Activated naive CD8-positive, alpha-beta T cell treated with anti-CD3 and anti-CD28 coated beads, Interleukin-2, amount 50 U/mL, for 16 hours (primary cell): ENCODE measurements at regions not wholly inside any gene's neighbourhood (a gene's known extent, or its start where the extent isn't known, plus 50 kb on each side); places are given as distances from the start of the nearest gene placed in this dataset.

Experiments
- DNase-seq: peaks from one replicate; pipeline ENCODE4 v3.0.0-alpha.2; 2020; ENCODE audit warnings: low read depth, low spot score

DNA sequence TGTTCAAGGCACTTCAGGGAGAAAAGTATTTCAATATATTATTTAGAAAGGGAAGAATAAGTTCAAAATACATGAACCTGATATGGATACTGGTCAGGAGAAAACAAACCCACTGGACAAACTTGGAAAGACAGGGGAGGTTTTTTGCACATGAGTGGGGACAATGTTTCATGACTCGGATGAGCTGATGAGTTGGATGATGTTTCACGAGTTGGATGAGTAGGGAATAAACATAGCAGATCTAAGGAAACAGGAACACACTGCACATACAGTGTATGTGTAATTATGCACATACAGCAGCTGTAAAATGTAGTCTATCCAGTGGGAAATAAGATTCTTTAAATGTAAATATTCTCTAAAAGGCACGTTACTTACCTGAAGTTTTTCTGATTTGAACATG, 682.9 kb upstream of the ADAMTS5 start:
- no peak for DNase-seq

DNA sequence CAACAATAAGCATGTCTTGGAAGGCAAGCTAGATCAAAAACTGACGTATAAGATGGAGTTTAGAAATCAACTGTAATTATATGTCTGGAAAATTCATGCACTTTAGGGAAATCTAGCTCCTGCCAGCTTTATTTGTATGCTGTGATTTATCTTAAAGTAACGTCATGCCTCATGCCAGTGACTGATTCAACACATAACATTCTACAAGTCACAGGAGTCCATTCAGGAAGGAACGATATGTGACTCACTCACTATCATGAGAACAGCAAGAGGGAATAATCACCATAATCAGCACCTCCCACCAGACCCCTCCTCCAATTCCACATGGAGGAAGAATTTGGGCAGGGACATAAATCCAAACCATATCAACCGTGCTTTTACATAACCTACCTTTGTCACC, 682.4 kb upstream of the ADAMTS5 start:
- DNase-seq: no peak

DNA sequence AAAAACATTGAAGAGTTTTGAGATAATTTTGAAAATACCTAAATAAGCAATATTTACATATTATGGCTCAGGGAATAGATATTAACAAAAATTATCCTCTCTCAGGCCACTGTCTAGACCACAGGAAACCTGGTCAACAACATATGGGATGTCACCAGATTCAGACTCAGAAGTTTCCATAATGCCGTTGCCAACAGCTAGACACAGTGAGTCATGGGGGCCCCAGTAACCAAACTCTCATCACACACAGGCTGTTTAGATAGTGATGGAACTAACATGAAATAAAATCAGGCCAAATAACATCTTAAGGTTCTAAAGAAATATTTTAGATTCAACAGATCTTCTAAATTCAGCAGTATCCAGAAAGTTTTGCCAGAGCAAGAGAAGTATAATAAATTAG, 681.7 kb upstream of the ADAMTS5 start:
- DNase-seq: no peak

DNA sequence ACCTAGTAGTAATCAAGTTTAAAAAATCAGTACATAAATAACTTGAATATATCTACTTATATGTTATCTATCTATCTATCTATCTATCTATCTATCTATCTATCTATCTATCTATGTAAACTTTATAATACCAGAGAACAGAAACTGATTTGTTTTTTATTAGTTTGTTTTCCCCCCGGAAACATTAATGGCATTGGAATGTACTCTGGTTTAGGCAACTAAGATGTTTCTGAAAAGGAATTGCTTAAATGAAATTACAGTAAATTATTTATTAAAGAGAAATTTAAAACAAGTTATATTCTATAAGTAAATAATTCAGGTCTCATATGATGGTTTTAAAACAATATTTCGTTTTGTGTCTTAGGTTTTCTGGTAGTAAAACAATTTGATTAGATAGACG, 681.0 kb upstream of the ADAMTS5 start:
- DNase-seq: no peak

DNA sequence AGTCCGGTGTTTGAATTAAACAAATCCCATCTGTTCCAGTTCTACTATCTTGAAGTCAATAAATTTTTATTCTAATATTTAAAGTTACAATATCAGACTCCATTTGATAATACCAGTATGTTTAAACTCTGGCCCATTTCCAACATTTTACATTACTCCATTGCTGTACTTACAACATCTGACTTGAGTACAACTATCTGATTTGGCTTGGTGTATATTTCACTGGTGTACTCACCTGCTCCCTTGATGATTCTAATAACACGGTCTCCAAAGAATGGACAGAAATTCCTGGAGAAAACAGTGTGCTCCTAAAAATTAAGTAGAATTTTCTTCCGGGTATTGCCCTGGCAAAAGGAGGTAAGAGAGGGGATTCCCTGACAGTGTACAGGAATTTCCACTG, 680.5 kb upstream of the ADAMTS5 start:
- no peak for DNase-seq

DNA sequence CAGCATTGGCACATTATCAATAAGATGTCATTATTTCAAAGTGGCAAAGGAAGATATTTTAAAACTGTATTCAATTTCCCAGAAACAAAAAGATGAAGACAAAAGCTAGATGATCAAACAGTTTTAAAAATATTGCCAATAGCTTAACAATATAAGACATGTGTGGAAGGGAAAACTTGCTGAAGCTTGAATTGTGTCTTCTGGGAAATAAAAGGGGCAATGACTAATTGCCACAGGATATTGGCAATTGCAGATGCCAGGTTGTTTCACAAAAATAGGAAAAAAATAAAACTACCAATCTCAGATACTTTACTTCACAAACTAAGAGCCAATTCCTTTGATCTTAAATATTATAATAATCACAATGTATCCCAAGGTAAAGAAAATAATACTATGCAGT, 679.8 kb upstream of the ADAMTS5 start:
- DNase-seq: no peak

DNA sequence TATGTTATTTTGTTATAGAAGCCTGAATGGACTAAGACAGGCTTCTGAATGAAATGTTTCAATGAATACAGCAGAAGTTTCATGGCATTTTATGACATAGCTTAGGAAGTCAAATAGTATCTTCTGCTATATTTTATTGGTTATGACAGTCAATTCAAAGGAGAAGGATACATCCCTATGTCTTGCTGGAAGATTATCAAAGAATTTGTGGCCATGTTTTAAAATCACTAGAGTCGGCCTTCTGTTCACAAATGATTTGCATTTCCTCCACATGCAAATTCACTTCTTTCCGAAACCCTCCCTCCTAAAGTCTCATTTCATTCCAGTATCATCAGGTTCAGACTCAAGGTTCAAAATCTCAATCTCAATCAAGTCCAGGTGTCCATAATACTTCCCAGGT, 679.2 kb upstream of the ADAMTS5 start:
- DNase-seq: no peak

DNA sequence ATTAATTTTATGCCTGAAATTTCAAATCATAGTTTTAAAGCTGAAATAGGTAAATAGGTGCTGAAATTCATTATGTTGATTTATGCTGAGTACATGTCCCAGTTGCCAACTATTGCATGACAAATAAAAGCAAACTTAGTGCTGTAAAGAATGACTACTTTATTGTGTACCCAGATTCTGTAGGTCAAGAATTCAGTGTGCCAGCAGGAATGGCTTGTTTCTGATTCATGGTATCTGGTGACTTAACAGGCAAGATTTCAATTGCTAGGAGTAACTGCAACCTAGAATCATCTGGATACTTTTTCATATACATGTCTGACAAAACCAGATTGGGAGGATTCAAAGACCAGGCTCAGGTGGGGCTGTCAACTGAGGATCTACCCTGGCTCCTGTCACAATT, 678.4 kb upstream of the ADAMTS5 start:
- no peak for DNase-seq

DNA sequence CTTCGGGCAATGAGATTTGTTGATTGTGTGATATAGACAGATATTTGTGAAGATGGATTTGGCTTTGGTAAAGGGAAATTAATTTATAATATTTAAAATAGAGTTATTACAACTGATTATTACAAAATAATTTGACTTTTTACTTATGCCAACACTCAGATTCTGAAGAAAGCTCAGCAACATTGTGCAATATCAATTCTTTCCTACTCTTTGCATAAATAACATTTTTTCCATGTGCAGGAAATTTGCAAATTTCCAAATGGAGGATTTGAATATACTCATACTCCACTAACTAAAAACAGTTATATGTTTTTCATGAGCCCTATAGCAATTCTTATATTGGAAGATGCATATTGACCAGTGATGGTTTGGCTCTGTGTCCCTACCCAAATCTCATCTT, 676.4 kb upstream of the ADAMTS5 start:
- DNase-seq: no peak

DNA sequence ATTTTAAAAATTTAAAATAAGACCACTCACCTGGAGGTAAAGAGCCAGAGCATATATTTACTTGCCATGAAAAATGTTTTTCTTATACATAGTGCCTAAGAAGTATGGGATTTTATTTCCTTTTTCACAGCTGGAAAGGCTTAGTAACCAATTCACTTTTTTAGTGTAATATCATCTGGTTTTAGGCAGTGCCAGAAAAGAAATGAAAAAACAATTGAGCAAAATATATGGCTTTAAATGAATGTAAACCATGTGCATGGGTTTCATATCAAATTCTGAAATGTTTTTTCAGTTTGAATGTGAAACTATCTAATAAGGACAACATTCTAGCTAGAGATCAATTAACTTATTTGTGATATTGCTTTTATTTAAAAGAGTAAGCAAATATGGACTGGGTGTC, 672.4 kb upstream of the ADAMTS5 start:
- no peak for DNase-seq

DNA sequence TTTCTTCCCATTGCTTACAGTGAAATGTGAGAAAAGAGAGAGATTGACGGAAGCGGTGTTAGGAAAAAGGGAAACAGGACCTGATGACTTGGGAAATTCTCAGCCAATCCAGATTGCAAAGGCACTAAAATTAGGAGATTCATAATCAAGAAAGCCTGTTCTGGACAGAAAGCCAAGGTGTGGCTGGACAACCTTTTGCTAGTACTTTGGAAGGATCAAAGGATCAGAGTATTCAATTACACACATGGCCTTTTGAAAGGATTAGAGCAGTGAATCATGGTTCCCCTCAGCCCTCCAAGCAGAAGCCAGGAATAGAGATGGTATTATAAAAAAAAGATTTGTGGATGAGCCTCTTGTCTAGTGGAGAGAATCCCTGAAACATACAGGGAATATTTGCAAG, 669.8 kb upstream of the ADAMTS5 start:
- DNase-seq: no peak

DNA sequence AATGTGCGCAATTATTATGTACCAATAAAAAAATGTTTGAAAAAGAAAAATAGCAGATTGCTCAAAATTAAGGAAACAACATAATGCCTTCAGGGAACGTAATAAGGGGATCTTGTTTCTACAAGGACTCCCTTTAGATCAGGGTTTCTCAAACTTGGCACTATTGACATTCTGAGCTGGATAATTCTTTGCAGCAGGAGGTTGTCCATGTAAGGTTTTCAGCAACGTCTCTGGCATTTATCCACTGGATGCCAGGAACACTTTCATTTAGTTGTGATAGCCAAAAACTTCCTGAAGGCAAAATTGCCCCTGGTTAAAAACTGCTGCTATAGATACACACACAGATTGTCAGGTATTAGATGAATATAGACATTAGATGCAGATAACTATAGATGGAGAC, 666.7 kb upstream of the ADAMTS5 start:
- no peak for DNase-seq

DNA sequence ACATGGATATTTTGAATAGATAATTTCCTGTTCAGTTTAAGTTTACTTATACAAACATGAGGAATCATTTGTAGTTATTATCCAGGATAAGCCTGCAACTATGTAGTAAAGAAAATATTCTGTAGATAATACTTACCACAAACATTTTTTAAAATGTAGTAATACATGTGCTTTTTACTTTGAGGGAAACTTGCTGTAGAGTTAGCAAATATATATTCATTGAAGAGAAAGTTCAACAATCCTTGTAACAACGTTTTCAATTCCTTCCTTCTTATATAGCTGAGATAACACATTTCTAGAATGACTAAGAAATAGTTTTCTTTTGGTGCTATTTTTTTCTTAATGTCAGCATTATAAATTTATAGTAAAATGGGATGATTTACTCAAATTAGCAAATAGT, 664.6 kb upstream of the ADAMTS5 start:
- no peak for DNase-seq

DNA sequence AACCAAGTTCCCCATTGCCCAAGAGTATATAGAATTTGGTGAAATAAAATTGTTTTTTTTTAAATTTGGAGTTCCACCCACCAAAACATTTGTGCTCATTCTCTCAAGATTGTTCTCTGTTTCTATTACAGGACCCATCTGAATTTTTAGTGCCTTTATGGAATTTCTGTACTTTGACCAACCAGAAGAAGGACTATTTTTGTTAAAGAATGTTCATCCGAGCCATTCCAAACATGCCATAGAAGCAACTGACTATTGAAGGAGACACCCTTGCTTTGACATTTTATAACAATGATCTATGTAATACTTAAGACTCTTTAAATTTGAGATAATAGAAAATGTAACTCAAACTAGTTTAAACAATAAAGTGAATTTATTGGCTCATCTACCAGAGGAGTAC, 655.7 kb upstream of the ADAMTS5 start:
- no peak for DNase-seq

DNA sequence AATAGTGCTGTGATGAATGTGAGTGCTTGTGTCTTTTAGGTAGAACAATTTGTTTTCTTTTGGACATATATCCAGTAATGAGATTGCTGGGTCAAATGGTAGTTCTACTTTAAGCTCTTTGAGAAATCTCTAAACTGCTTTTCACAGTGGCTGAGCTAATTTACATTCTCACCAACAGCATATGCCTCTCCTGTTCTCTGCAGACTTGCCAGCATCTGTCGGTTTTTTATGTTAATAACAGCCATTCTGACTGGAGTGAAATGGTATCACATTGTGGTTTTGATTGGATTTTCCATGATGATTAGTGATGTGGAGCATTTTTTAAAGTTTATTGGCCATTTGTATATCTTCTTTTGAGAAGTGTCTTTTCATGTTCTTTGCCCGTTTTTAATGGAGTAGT, 647.3 kb upstream of the ADAMTS5 start:
- no peak for DNase-seq

DNA sequence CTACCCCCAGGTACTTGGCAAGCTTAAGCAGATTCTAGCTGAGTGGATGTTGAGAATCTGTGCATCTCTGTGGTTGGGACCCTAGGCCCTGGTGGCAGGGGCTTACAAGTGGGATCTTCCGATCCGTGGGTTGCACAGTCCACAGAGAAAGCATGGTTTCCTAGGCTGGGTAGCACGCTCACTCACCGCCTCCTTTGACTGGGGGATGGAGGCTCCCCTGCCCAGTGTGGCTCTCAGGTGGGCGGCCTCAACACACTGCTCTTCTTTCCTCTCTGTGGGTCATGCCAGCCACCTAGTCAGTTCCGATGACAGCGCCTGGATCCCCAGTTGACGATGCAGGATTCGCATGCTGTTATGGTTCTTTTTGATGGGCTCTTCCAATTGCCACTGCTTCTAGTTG, 639.5 kb upstream of the ADAMTS5 start:
- no peak for DNase-seq

DNA sequence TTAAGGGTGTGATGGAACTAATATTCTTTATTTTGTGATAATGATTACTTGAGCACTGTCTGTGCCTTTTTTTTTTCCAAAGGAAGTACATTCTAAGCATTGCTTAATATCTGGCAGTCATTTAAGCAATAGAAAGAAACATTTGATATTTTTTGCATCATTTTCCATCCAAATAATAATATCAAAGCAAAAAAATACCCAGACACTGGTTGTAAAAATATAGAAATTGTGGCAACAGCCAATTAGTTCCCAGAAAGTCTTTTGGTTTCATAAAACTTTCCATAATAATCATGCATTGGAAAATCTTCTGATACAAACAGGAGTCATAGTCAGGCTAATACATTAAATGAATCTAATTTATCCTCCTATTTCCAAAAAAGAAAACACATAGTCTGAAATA, 629.3 kb upstream of the ADAMTS5 start:
- DNase-seq: no peak

DNA sequence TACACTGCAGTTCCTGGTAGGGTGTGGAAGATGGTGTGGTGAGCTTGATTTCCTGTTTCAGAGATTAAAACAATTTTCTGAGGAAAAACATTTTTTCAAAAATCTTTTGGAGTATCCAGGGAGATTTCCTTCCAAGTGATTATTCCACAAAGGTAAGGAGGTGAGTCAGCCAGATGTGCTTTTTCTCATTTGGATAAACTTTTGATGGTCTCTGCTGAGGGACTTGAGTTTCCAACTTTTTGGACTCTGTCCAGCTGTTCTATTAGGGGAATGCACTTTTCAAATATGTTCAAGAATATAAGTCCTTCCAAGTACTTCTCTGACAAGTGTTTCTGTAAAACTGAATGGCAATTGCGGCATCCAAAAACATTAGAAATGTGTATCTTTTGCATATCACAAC, 628.8 kb upstream of the ADAMTS5 start:
- no peak for DNase-seq

DNA sequence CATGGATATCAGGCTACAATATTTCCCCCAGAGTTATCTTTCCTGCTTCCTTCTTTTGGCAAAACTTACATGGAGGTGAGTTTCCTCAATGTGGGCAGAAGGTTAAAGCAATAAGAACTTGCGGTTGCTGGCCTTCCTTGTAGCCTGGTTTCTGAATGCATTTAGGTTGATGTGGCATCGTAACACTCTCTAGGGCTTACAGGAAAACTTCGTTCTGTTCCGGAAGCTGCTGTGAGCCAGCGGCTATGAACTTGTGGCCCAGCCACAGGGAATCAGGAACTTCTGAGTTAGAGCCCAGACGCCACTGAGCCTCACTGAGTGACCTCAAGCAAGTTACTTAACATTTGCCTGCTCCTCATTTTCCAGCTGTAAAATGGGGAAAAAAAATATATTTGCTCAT, 623.4 kb upstream of the ADAMTS5 start:
- no peak for DNase-seq

DNA sequence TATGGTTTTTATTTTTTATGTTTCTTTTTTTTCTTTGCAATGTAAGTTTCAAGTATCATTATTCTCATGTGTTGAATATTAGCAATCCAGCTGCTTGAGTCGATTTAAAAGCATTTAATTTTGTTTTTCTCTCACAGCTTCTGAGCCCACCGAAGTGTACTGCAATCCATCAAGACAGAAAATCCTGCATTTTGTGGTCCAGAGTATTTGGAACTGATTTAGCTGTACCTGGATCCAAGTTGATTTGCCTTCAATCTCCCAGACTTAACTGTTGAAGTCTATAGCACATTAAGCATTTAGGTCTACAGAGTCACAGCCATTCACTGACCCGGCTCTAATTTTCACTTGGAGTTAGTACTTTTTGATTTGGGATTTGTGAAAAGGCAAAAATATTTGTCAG, 622.9 kb upstream of the ADAMTS5 start:
- no peak for DNase-seq

DNA sequence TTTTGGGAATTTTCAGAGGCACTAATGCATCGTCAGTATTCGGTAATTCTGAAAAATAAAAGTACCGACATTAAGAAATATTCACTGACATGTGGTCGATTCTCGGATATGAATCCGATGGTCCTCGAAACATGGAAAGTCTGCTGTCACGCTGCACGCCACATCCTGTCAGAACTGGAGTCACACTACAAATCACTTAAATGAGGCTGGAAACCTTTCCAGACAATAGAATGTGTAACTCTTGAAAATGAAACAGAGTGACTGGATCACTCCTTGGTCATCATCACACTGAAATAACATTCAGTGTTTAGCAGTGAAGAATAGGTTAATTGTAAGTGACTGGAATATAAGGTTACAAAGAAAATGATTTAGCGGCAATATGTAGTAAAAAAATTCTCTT, 620.1 kb upstream of the ADAMTS5 start:
- DNase-seq: no peak

DNA sequence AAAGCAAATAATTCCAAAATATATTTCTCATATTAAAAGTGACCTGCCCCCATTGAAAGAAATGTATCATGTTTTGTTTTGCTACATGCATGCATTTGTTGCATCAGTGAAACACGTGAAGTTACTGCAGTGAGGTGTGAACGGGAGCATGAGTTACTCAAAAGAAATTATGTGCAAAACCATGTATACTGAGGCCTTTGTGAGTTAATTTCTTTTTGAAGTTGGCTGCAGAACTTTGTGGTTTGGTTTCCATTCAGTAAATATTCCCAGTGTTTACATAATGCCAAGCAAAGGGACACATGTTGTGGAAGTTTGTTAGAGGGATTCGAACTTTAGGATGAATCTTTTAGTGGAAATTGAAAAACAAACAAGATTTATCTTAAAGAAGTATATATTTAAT, 619.4 kb upstream of the ADAMTS5 start:
- no peak for DNase-seq

DNA sequence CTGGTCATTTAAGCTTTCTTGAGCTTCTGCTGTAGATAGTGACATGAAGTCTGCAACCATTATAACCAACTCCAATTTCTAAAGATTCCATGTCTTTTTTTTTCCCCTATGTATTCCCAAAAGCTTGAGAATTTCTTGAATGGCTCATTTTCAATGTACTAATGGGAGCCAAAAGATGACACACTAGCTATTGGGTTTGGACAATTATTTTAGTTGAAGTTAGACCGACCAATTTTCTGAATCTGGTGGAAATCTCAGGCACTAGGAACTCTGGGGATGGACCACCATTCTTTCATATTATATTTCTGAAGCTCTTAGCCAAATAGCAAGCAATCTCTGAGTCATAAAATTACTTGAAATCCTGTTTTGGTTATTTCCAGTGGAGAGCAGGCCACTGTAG, 617.4 kb upstream of the ADAMTS5 start:
- no peak for DNase-seq

DNA sequence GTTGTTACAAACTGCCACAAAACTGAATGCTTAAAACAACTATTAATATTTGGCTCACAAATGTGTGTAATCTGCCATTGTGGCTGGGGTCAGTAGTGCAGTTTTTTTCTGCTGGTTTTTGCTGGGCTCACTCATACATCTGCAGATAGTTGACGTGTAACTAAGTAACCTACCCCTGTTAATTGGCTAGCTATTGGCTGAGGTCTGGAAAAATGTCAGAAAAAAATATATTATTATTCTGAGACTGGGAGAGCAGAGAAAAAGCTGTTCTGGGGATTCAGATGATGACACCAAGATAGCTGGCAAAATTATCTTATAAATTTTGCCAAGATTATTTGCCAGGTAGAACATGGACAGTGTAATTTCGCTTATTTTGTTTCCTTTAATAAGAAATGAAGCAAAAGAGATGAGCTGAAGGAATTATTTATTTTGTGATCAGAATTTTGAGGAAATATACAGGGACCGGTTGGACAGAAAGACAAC, 616.1 kb upstream of the ADAMTS5 start:
- no peak for DNase-seq
